K562 (cell line): ENCODE measurements at regions not wholly inside any gene's neighbourhood (a gene's known extent, or its start where the extent isn't known, plus 50 kb on each side); places are given as distances from the start of the nearest gene placed in this dataset.

Source experiments
- CEBPG ChIP-seq, 3 experiments: fragments of 200-800 bp in 1 of 3; sonication (Bioruptor generic) in 1 of 3; sonication (generic) in 1 of 3; formaldehyde crosslinking in 1 of 3; IDR thresholded peaks in 2 of 3; conservative IDR thresholded peaks in 1 of 3; 2 replicates each; pipeline versions ENCODE4 v1.6.1 to v1.8.0; 2016 to 2022; ENCODE audit warnings: missing compliant biosample characterization in 2 of 3, missing genetic modification characterization in 2 of 3, mild to moderate bottlenecking in 1 of 3, missing genetic modification reagents in 1 of 3
- HNRNPH1 ChIP-seq: fragments of 200-400 bp; formaldehyde crosslinking; optimal IDR thresholded peaks from 2 replicates; pipeline ENCODE3; 2017; ENCODE audit warnings: low read depth, mild to moderate bottlenecking, low read length, moderate library complexity
- POLR2A ChIP-seq: fragments of 450-650 bp; conservative IDR thresholded peaks from 2 replicates; pipeline ENCODE4 v1.6.1; 2016
- TF ChIP-seq, protein P1 (sequence below), 2 experiments: fragments of 200-800 bp in 1 of 2; sonication (Bioruptor generic) in 1 of 2; sonication (generic) in 1 of 2; formaldehyde crosslinking in 1 of 2; IDR thresholded peaks in 1 of 2; conservative IDR thresholded peaks in 1 of 2; 2 replicates each; pipeline versions ENCODE4 v1.5.0 to v1.6.1; 2016 to 2020; ENCODE audit warnings: missing compliant biosample characterization in 1 of 2, missing genetic modification characterization in 1 of 2, missing genetic modification reagents in 1 of 2
- TF ChIP-seq, protein P2 (sequence below): fragments of 450-650 bp; IDR thresholded peaks from 2 replicates; pipeline ENCODE4 v1.7.0; 2016; ENCODE audit warnings: borderline replicate concordance

DNA sequence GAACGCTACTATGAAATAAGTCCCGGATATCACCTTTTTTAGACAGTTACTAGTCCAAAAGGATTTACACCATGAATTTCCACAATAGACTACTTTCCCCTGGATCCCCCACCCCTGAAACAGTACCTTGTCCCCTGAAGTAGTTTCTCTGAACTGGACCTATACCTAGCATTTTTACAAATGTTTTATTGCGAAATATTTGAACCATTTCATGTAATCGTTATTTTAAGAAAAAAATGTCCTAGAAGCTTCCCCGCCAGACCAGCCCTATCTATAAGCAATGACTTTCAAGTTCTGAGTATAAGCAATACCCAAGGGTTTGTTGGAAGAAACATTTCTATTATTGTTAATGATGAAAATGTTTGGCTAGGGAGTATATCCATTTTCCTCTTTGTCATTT is 517.8 kb upstream of the IGFBP7 start:
- no peak for TF ChIP-seq HNRNPH1
- TF ChIP-seq, protein P1, sequence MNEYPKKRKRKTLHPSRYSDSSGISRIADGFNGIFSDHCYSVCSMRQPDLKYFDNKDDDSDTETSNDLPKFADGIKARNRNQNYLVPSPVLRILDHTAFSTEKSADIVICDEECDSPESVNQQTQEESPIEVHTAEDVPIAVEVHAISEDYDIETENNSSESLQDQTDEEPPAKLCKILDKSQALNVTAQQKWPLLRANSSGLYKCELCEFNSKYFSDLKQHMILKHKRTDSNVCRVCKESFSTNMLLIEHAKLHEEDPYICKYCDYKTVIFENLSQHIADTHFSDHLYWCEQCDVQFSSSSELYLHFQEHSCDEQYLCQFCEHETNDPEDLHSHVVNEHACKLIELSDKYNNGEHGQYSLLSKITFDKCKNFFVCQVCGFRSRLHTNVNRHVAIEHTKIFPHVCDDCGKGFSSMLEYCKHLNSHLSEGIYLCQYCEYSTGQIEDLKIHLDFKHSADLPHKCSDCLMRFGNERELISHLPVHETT (CRISPR knock-in tag; conservative IDR thresholded peaks at IDR 0.05 in 1 of 2, IDR thresholded peaks at IDR 0.05 in 1 of 2), result no peak
- no peak for TF ChIP-seq POLR2A
- TF ChIP-seq CEBPG (CRISPR knock-in tag; IDR thresholded peaks at IDR 0.05), result no peak
- peak in 1 of 2 experiments; percentile 55; a peak in 2 of 4 replicates for TF ChIP-seq CEBPG (tag; conservative IDR thresholded peaks at IDR 0.05 in 1 of 2, IDR thresholded peaks at IDR 0.05 in 1 of 2)
- TF ChIP-seq, protein P2, sequence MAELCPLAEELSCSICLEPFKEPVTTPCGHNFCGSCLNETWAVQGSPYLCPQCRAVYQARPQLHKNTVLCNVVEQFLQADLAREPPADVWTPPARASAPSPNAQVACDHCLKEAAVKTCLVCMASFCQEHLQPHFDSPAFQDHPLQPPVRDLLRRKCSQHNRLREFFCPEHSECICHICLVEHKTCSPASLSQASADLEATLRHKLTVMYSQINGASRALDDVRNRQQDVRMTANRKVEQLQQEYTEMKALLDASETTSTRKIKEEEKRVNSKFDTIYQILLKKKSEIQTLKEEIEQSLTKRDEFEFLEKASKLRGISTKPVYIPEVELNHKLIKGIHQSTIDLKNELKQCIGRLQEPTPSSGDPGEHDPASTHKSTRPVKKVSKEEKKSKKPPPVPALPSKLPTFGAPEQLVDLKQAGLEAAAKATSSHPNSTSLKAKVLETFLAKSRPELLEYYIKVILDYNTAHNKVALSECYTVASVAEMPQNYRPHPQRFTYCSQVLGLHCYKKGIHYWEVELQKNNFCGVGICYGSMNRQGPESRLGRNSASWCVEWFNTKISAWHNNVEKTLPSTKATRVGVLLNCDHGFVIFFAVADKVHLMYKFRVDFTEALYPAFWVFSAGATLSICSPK, result no peak
